ENCODE measurements at regions not wholly inside any gene's neighbourhood (a gene's known extent, or its start where the extent isn't known, plus 50 kb on each side); places are given as distances from the start of the nearest gene placed in this dataset.

DNA sequence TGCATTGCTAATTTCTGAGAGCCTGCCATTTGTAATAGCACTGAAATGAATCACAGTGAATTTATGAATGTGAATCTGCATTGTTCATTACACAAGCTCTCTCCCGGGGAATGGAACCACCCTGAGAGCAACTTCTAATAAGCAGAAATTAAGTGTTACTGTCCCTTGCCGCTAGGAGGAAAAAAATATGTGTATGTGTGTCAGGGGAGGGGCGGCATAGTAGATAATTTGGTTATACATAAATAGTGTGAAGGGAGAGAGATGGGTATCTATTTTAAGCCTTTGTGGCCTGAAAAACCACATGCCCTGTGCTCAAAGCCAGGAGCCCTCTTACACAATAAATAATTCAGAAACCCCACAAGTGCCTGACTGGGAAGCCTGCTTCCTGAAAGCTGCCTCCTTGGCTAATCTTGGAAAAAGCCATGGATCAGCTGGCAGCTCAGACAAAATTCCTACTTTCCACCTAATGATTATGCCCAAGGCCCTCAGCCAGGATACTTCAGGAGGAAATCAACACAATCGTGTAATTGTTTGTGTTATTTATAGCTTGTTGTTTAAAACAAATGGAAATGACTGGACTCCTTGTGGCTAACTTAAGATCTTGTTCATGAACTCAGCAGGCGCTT lies 366.2 kb upstream of the KITLG start:
- ATAC-seq (ENCODE audit: low FRiP score) (no peak), DNase-seq (ENCODE audit: low spot score) (no peak)
- TF ChIP-seq, protein P1, sequence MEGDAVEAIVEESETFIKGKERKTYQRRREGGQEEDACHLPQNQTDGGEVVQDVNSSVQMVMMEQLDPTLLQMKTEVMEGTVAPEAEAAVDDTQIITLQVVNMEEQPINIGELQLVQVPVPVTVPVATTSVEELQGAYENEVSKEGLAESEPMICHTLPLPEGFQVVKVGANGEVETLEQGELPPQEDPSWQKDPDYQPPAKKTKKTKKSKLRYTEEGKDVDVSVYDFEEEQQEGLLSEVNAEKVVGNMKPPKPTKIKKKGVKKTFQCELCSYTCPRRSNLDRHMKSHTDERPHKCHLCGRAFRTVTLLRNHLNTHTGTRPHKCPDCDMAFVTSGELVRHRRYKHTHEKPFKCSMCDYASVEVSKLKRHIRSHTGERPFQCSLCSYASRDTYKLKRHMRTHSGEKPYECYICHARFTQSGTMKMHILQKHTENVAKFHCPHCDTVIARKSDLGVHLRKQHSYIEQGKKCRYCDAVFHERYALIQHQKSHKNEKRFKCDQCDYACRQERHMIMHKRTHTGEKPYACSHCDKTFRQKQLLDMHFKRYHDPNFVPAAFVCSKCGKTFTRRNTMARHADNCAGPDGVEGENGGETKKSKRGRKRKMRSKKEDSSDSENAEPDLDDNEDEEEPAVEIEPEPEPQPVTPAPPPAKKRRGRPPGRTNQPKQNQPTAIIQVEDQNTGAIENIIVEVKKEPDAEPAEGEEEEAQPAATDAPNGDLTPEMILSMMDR (IDR thresholded peaks at IDR 0.05) = no peak

GRCh38 chr12:88945051-88945732 lies 364.9 kb upstream of the KITLG start:
- ATAC-seq (ENCODE audit: low FRiP score) (no peak), DNase-seq (ENCODE audit: low spot score) (no peak)
- TF ChIP-seq, protein P1 (IDR thresholded peaks at IDR 0.05) = no peak

GRCh38 chr12:88944397-88944796 lies 364.1 kb upstream of the KITLG start:
- DNase-seq (ENCODE audit: low spot score) (no peak), ATAC-seq (ENCODE audit: low FRiP score) (no peak)
- TF ChIP-seq, protein P1 (IDR thresholded peaks at IDR 0.05) = no peak

GRCh38 chr12:88940854-88941253 lies 360.6 kb upstream of the KITLG start:
- TF ChIP-seq, protein P1 (IDR thresholded peaks at IDR 0.05) = no peak
- ATAC-seq (ENCODE audit: low FRiP score) = no peak

DNA sequence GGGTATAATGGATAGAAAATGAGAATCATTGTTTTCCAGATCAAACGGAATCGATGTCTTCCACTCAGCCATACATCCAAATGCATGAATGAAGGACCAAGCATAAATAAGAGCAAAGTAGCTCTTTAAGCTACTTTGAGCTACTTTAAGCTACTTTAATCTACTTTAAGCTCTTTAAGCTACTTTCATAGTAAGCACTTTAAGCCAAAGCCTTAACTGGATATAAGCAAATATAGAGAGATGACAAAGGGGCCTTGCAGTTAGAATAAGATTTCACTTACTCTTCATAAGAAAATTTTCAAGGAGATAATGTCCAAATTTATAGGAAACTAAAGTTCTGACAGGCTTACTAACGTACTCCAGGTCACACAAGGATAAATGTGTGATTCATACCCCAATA lies 355.6 kb upstream of the KITLG start:
- TF ChIP-seq, protein P1 (IDR thresholded peaks at IDR 0.05) = no peak
- ATAC-seq (ENCODE audit: low FRiP score) = no peak
- no peak for DNase-seq (ENCODE audit: low spot score)

More at GRCh38 chr12:88940854-88941253, 360.6 kb upstream of the KITLG start:
- DNase-seq (ENCODE audit: low spot score) = no peak

DNA sequence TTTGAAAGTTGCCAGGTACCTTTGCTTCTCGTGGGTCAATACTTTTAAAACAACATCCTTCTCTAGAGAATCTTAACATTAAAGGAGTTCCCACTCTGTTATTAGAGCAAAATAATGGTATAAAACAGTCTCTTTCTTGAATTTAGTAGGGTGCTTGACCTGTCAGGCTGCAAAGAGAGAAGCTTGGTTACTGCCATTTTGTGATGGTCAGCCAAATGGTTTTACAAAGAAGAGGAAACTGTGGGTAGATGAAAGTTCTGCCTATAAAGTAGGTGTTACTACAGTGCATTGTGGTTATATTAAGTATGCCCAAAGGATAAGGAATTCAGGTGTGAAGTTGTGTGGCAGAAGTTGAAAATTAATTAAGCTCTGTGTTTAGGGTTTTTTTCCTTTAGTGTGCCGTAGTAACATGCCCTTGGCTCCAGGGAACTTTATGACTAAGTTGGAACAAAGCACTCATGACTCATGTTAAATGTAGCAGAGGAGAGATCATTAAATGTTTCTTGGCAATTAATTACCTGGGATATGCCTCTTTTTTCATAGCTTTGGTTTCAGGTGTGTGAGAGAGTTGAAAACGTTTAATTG lies 354.0 kb upstream of the KITLG start:
- peak; percentile 68 for ATAC-seq (ENCODE audit: low FRiP score)
- TF ChIP-seq, protein P1 (IDR thresholded peaks at IDR 0.05) = no peak

More for the DNA sequence above, 354.0 kb upstream of the KITLG start:
- DNase-seq (ENCODE audit: low spot score) = no peak
